H1 (cell line): ENCODE measurements at regions not wholly inside any gene's neighbourhood (a gene's known extent, or its start where the extent isn't known, plus 50 kb on each side); places are given as distances from the start of the nearest gene placed in this dataset.

ENCODE experiments used
- CTCF ChIA-PET: fragments of 300-600 bp; sonication (Branson Sonifier 250); formaldehyde crosslinking; loops from one replicate; lab custom pipeline; 2021; ENCODE audit not compliant: partially characterized antibody; lab: Charles Lee
- POLR2A ChIA-PET: fragments of 300-600 bp; sonication (Branson Sonifier 250); formaldehyde crosslinking; loops from one replicate; lab custom pipeline; 2021; ENCODE audit warnings: inconsistent platforms; ENCODE audit not compliant: partially characterized antibody; lab: Charles Lee
- DNase-seq, 2 experiments: peaks; one replicate each; pipeline versions ENCODE4 v3.0.0 to v3.0.0-alpha.2; 2010 to 2022; ENCODE audit warnings: low spot score in 2 of 2, low read depth in 1 of 2, mixed read lengths in 1 of 2
- FAIRE-seq: peaks from 2 replicates; lab custom pipeline; 2011; peaks lifted over from hg19 to GRCh38; lab: Jason Lieb, UNC
- H2AFZ ChIP-seq: 2 replicates; pipeline ENCODE4 v1.8.1; 2012; ENCODE audit warnings: low read length, inconsistent platforms
- H2AK5ac ChIP-seq: 2 replicates; pipeline ENCODE4 v1.6.1; 2013; ENCODE audit warnings: low read depth, low read length
- H2BK120ac ChIP-seq: replicated peaks from 2 replicates; pipeline ENCODE3; 2013; ENCODE audit warnings: low read depth, low read length, inconsistent platforms
- H2BK12ac ChIP-seq: 2 replicates; pipeline ENCODE4 v1.6.1; 2013; ENCODE audit warnings: low read depth, low read length
- H2BK15ac ChIP-seq: 2 replicates; pipeline ENCODE4 v1.6.1; 2013; ENCODE audit warnings: low read length
- H2BK20ac ChIP-seq: 2 replicates; pipeline ENCODE4 v1.6.1; 2013; ENCODE audit warnings: low read length
- H2BK5ac ChIP-seq: 2 replicates; pipeline ENCODE4 v1.6.1; 2013; ENCODE audit warnings: low read depth, low read length
- H3K14ac ChIP-seq: 2 replicates; pipeline ENCODE4 v1.6.1; 2013; ENCODE audit warnings: inconsistent platforms; ENCODE audit not compliant: insufficient read length
- H3K18ac ChIP-seq: 2 replicates; pipeline ENCODE4 v1.6.1; 2013; ENCODE audit warnings: low read length; ENCODE audit errors: extremely low read depth
- H3K23ac ChIP-seq: 2 replicates; pipeline ENCODE4 v1.6.1; 2013; ENCODE audit warnings: inconsistent platforms; ENCODE audit not compliant: insufficient read length
- H3K23me2 ChIP-seq: 2 replicates; pipeline ENCODE4 v1.6.1; 2013; ENCODE audit warnings: low read depth, low read length
- H3K27ac ChIP-seq: 2 replicates; pipeline ENCODE4 v1.6.1; 2011; ENCODE audit warnings: low read depth, low read length, inconsistent platforms
- H3K27me3 ChIP-seq, 4 experiments: replicated peaks in 1 of 4; 1 replicate in 1 of 4; 2 replicates in 3 of 4; pipeline versions ENCODE4 v1.6.1 to v1.8.1; 2011 to 2013; ENCODE audit warnings: low read length in 3 of 4, mild to moderate bottlenecking in 3 of 4, inconsistent platforms in 2 of 4, mixed read lengths in 2 of 4, moderate library complexity in 1 of 4; ENCODE audit not compliant: control insufficient read depth in 3 of 4, insufficient read depth in 3 of 4; ENCODE audit errors: extremely low read depth in 1 of 4
- H3K36me3 ChIP-seq, 4 experiments: 2 replicates each; pipeline versions ENCODE4 v1.6.1 to v1.8.1; 2011 to 2013; ENCODE audit warnings: mild to moderate bottlenecking in 4 of 4, low read length in 3 of 4, moderate library complexity in 2 of 4, control low read depth in 1 of 4, inconsistent platforms in 1 of 4; ENCODE audit not compliant: insufficient read depth in 4 of 4, control insufficient read depth in 2 of 4
- H3K4ac ChIP-seq: replicated peaks from 2 replicates; pipeline ENCODE3; 2013; ENCODE audit warnings: low read length, low read depth, mixed read lengths, inconsistent platforms; ENCODE audit not compliant: insufficient read length
- H3K4me1 ChIP-seq, 4 experiments: replicated peaks in 1 of 4; 1 replicate in 1 of 4; 2 replicates in 3 of 4; pipeline versions ENCODE4 v1.6.1 to v1.8.1; 2011 to 2013; ENCODE audit warnings: low read length in 3 of 4, inconsistent platforms in 2 of 4, mixed read lengths in 1 of 4; ENCODE audit not compliant: insufficient read depth in 4 of 4, control insufficient read depth in 3 of 4
- H3K4me2 ChIP-seq, 2 experiments: 2 replicates each; pipeline versions ENCODE4 v1.6.1 to v1.8.1; 2011 to 2013; ENCODE audit warnings: low read depth in 2 of 2, low read length in 2 of 2, control low read depth in 1 of 2, inconsistent platforms in 1 of 2, mild to moderate bottlenecking in 1 of 2; ENCODE audit not compliant: insufficient read depth in 1 of 2
- H3K4me3 ChIP-seq, 4 experiments: fragments of 200-600, 300-600 bp in 1 of 4; sonication (generic), shearing (Covaris generic), sonication (Bioruptor Twin) in 1 of 4; 2 replicates each; pipeline versions ENCODE4 v1.5.1 to v1.8.1; 2011 to 2016; ENCODE audit warnings: low read length in 4 of 4, low read depth in 3 of 4, control low read depth in 2 of 4, inconsistent platforms in 2 of 4, mild to moderate bottlenecking in 2 of 4, mixed read lengths in 1 of 4, moderate library complexity in 1 of 4; ENCODE audit not compliant: insufficient read depth in 2 of 4; ENCODE audit errors: extremely low read depth in 1 of 4
- H3K56ac ChIP-seq: replicated peaks from 2 replicates; pipeline ENCODE3; 2013; ENCODE audit warnings: low read depth, mild to moderate bottlenecking, mixed read lengths, low read length, inconsistent platforms; ENCODE audit not compliant: insufficient read length
- H3K79me1 ChIP-seq: 2 replicates; pipeline ENCODE4 v1.6.1; 2013; ENCODE audit warnings: low read depth, low read length, control low read depth
- H3K79me2 ChIP-seq, 2 experiments: 2 replicates each; pipeline versions ENCODE4 v1.6.1 to v1.8.1; 2012 to 2013; ENCODE audit warnings: low read length in 2 of 2, mild to moderate bottlenecking in 2 of 2, inconsistent platforms in 1 of 2; ENCODE audit not compliant: insufficient read depth in 2 of 2, control insufficient read depth in 1 of 2
- H3K9ac ChIP-seq, 4 experiments: replicated peaks in 1 of 4; 1 replicate in 1 of 4; 2 replicates in 3 of 4; pipeline versions ENCODE4 v1.6.1 to v1.8.1; 2011 to 2013; ENCODE audit warnings: low read depth in 3 of 4, low read length in 3 of 4, control low read depth in 2 of 4, mild to moderate bottlenecking in 2 of 4, moderate library complexity in 2 of 4, inconsistent platforms in 1 of 4; ENCODE audit errors: extremely low read depth in 1 of 4
- H3K9me3 ChIP-seq, 2 experiments: 2 replicates each; pipeline versions ENCODE4 v1.6.1 to v1.8.1; 2012 to 2013; ENCODE audit warnings: mild to moderate bottlenecking in 2 of 2, moderate library complexity in 2 of 2, control low read depth in 1 of 2, inconsistent platforms in 1 of 2, low read depth in 1 of 2, low read length in 1 of 2, mixed read lengths in 1 of 2; ENCODE audit not compliant: insufficient read depth in 2 of 2
- H4K20me1 ChIP-seq, 2 experiments: replicated peaks in 1 of 2; 2 replicates each; pipeline versions ENCODE3 to v1.8.1; 2011 to 2013; ENCODE audit warnings: inconsistent platforms in 2 of 2, low read length in 2 of 2, mild to moderate bottlenecking in 1 of 2; ENCODE audit not compliant: insufficient read depth in 2 of 2, control insufficient read depth in 1 of 2
- H4K5ac ChIP-seq: 2 replicates; pipeline ENCODE4 v1.6.1; 2013; ENCODE audit warnings: low read length, low read depth, mixed read lengths, inconsistent platforms; ENCODE audit not compliant: insufficient read length
- H4K8ac ChIP-seq: 2 replicates; pipeline ENCODE4 v1.8.0; 2013; ENCODE audit warnings: mild to moderate bottlenecking, moderate library complexity, low read length, inconsistent platforms; ENCODE audit not compliant: insufficient read depth; ENCODE audit errors: extremely low read depth
- H4K91ac ChIP-seq: replicated peaks from 2 replicates; pipeline ENCODE3; 2013; ENCODE audit warnings: low read length, mixed read lengths, inconsistent platforms; ENCODE audit not compliant: insufficient read length
- BACH1 ChIP-seq: IDR thresholded peaks from 2 replicates; pipeline ENCODE4 v1.6.1; 2012; ENCODE audit warnings: low read length, improper control_type of control experiment
- BCL11A ChIP-seq, 2 experiments: IDR thresholded peaks; one replicate each; pipeline ENCODE4 v1.6.1; 2011; ENCODE audit warnings: low read depth in 2 of 2, low read length in 2 of 2, mild to moderate bottlenecking in 2 of 2
- BRCA1 ChIP-seq: IDR thresholded peaks from 2 replicates; pipeline ENCODE4 v1.6.1; 2012; ENCODE audit warnings: low read depth, low read length, improper control_type of control experiment
- CBX8 ChIP-seq: fragments of 300-800, 300-1000 bp; sonication (generic); IDR thresholded peaks from 2 replicates; pipeline ENCODE4 v1.7.1; 2016; ENCODE audit warnings: low read depth, low read length, borderline replicate concordance
- CHD2 ChIP-seq: IDR thresholded peaks from 2 replicates; pipeline ENCODE4 v1.6.1; 2012; ENCODE audit warnings: low read length, improper control_type of control experiment
- CTBP2 ChIP-seq: IDR thresholded peaks from 2 replicates; pipeline ENCODE4 v1.7.0; 2011; ENCODE audit warnings: borderline replicate concordance, mild to moderate bottlenecking, moderate library complexity, mixed read lengths, low read length; ENCODE audit not compliant: insufficient read depth, insufficient read length
- HDAC2 ChIP-seq, 2 experiments: fragments of 300-600 bp in 1 of 2; sonication (generic) in 1 of 2; IDR thresholded peaks; 2 replicates each; pipeline ENCODE4 v1.6.1; 2011 to 2012; ENCODE audit warnings: low read depth in 2 of 2, low read length in 2 of 2, mild to moderate bottlenecking in 2 of 2, moderate library complexity in 2 of 2, borderline replicate concordance in 1 of 2, inconsistent platforms in 1 of 2
- KDM5A ChIP-seq: fragments of 200-600 bp; IDR thresholded peaks from 2 replicates; pipeline ENCODE4 v1.7.1; 2012; ENCODE audit warnings: mild to moderate bottlenecking, low read length, inconsistent platforms, mixed read lengths
- MAFK ChIP-seq: IDR thresholded peaks from 2 replicates; pipeline ENCODE4 v1.6.1; 2012; ENCODE audit warnings: low read depth, mild to moderate bottlenecking, improper control_type of control experiment, low read length
- NANOG ChIP-seq: IDR thresholded peaks from 2 replicates; pipeline ENCODE4 v1.6.1; 2011; ENCODE audit warnings: low read length, low read depth, mild to moderate bottlenecking, inconsistent platforms; ENCODE audit not compliant: insufficient read depth, poor library complexity, severe bottlenecking
- POLR2A ChIP-seq, 2 experiments: IDR thresholded peaks; 1 replicate in 1 of 2; 2 replicates in 1 of 2; pipeline ENCODE4 v1.6.1; 2011; ENCODE audit warnings: low read depth in 2 of 2, low read length in 2 of 2, mild to moderate bottlenecking in 2 of 2; ENCODE audit errors: control extremely low read depth in 1 of 2
- SIN3A ChIP-seq, 2 experiments: IDR thresholded peaks in 1 of 2; conservative IDR thresholded peaks in 1 of 2; 2 replicates each; pipeline ENCODE4 v1.6.1; 2011 to 2012; ENCODE audit warnings: low read length in 2 of 2, improper control_type of control experiment in 1 of 2, low read depth in 1 of 2, mild to moderate bottlenecking in 1 of 2
- SUZ12 ChIP-seq: fragments of 200-600 bp; sonication (generic); IDR thresholded peaks from 2 replicates; pipeline ENCODE4 v1.6.1; 2012; ENCODE audit warnings: mild to moderate bottlenecking, inconsistent platforms, low read length, moderate library complexity, mixed read lengths
- TAF1 ChIP-seq: IDR thresholded peaks from 2 replicates; pipeline ENCODE4 v1.6.1; 2011; ENCODE audit warnings: mild to moderate bottlenecking, low read depth, low read length
- ZNF274 ChIP-seq: IDR thresholded peaks from 2 replicates; pipeline ENCODE4 v1.7.0; 2012; ENCODE audit warnings: low read length, borderline replicate concordance; ENCODE audit errors: extremely low read depth
- WGBS, 2 experiments: shearing (Covaris generic) in 1 of 2; methylation state at CpG; one replicate each; pipeline versions ENCODE4 v1.1.6 to v1.1.7; 2013 to 2015; ENCODE audit warnings: low lambda C conversion rate in 2 of 2, mixed read lengths in 2 of 2, inconsistent platforms in 1 of 2, low coverage in 1 of 2, missing lambda C conversion rate in 1 of 2; ENCODE audit not compliant: insufficient replicate concordance in 2 of 2, insufficient coverage in 1 of 2, insufficient read length in 1 of 2; ENCODE audit errors: extremely low coverage in 1 of 2, missing lambda C conversion rate in 1 of 2; 5-methylcytosine and 5-hydroxymethylcytosine counted together

- no peak overlapping the region for H2BK12ac ChIP-seq
- DNase-seq = no peak
- no peaks in the 10 kb centered on the region for H3K27me3 ChIP-seq
- H4K8ac ChIP-seq = no peak overlapping the region
- POLR2A ChIA-PET = no interaction called here
- H3K14ac ChIP-seq = no peak overlapping the region
- no peak overlapping the region for H4K5ac ChIP-seq
- no peak overlapping the region for H2BK5ac ChIP-seq
- no peak overlapping the region for H2AFZ ChIP-seq
- H3K23ac ChIP-seq = no peak overlapping the region
- no peak overlapping the region for H2AK5ac ChIP-seq
- no peak overlapping the region for H3K4ac ChIP-seq
- CTCF ChIA-PET = interaction anchor here (1.2 kb wide), 1 partner anchor 37 kb away, joined by 7 read pairs; no protein-coding TSS in a partner anchor
- no peak overlapping the region for H3K4me2 ChIP-seq
- no peak overlapping the region for H3K56ac ChIP-seq
- H2BK20ac ChIP-seq = no peak overlapping the region
- no peak overlapping the region for H3K4me3 ChIP-seq
- no peaks in the 10 kb centered on the region for H3K36me3 ChIP-seq
- H2BK15ac ChIP-seq = no peak overlapping the region
- H3K27ac ChIP-seq = no peak overlapping the region
- H4K91ac ChIP-seq = no peak overlapping the region
- H3K4me1 ChIP-seq = no peaks in the 10 kb centered on the region; a peak in 2 of 7 replicates
- H3K23me2 ChIP-seq = no peaks in the 10 kb centered on the region
- H3K9ac ChIP-seq = no peak overlapping the region
- 94% methylated on average over 4 of the region's 4 CpGs; no CpG with 5 or more reads in 1 of the 2 experiments for WGBS, 2 experiments
- no peak overlapping the region for H2BK120ac ChIP-seq
- no peaks in the 10 kb centered on the region for H3K79me2 ChIP-seq
- H3K18ac ChIP-seq = no peak overlapping the region
- no peak for FAIRE-seq
- no peaks in the 10 kb centered on the region for H4K20me1 ChIP-seq
- H3K9me3 ChIP-seq = no peaks in the 10 kb centered on the region
- H3K79me1 ChIP-seq = no peaks in the 10 kb centered on the region
- TF ChIP-seq HDAC2 (IDR thresholded peaks at IDR 0.05; ENCODE audit: borderline replicate concordance in 1 of 2, low read depth in 2 of 2, low read length in 2 of 2) (no peak), CBX8 (no peak), TAF1 (no peak), BRCA1 (no peak), NANOG (no peak), KDM5A (no peak), CTBP2 (no peak), SIN3A (conservative IDR thresholded peaks at IDR 0.05 in 1 of 2, IDR thresholded peaks at IDR 0.05 in 1 of 2; ENCODE audit: low read depth in 1 of 2, low read length in 2 of 2) (no peak), SUZ12 (no peak), POLR2A (IDR thresholded peaks at IDR 0.05; ENCODE audit: control extremely low read depth in 1 of 2, low read depth in 2 of 2, low read length in 2 of 2) (no peak), CHD2 (no peak), ZNF274 (no peak), BCL11A (IDR thresholded peaks at IDR 0.05; ENCODE audit: low read depth in 2 of 2, low read length in 2 of 2) (no peak), MAFK (no peak), BACH1 (no peak)
Observed at GRCh38 chr14:66396164-66396563, 90.0 kb upstream of the CCDC196 start.
